RPMI8226 (cell line): ENCODE measurements at regions not wholly inside any gene's neighbourhood (a gene's known extent, or its start where the extent isn't known, plus 50 kb on each side); places are given as distances from the start of the nearest gene placed in this dataset.
"Not testable (repeated sequence)": the region's sequence is repeated elsewhere in the genome, so short reads cannot be mapped to it uniquely, and the experiment has no call there.

Experiments used
- DNase-seq: peaks from one replicate; pipeline ENCODE4 v3.0.0-alpha.2; 2015

DNA sequence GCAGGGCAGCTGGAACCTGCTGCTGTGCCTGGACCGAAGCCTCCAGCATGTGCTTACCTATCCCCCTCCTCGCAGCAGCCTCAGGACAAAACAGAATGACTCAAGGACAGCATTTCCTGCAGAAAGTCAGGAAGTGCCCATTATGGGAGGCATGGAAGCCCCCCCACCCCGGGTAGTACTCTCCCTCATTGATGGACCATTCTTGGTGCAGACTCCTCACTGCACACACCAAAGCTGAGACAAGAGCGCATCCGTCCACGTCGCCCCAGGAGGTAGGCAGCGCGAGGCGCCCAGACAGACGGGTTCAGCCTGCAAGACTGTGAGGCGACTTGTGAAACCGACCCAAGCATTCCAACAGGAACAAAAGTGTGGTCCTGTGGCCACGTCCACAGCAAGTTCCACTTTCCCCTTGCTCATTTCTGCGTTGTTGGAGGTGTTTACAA, 243.9 kb upstream of the ATXN7L3B start:
- no peak for DNase-seq

- peak; percentile 6 for DNase-seq
Observed at GRCh38 chr12:74317078-74317601, 220.5 kb upstream of the ATXN7L3B start.

- no peak for DNase-seq
Observed at GRCh38 chr12:74317741-74318140, 219.9 kb upstream of the ATXN7L3B start.

- no peak for DNase-seq
Observed at GRCh38 chr12:74319886-74320285, 217.7 kb upstream of the ATXN7L3B start.

- DNase-seq: no peak
Observed at GRCh38 chr12:74321381-74321780, 216.3 kb upstream of the ATXN7L3B start.

DNA sequence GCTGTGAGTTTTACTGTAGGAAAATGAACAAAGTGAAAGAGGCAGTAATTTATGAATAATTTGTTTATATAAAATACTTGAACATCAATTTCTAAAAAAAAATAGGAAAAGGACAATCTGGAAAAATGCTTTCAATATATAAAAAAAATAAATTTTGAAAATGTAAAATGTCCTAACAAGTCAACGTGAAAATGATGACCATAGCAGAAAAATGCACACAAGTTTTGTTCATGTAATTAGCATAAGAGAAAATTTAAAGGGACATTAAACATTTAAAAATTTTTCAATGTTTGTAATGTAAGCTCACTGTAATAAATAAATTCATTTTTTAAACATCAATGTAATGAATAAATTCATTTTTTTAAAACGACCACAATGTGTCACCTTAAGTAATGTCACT, 214.8 kb upstream of the ATXN7L3B start:
- DNase-seq: no peak

GRCh38 chr12:74328623-74329022, 209.0 kb upstream of the ATXN7L3B start:
- DNase-seq: no peak

DNA sequence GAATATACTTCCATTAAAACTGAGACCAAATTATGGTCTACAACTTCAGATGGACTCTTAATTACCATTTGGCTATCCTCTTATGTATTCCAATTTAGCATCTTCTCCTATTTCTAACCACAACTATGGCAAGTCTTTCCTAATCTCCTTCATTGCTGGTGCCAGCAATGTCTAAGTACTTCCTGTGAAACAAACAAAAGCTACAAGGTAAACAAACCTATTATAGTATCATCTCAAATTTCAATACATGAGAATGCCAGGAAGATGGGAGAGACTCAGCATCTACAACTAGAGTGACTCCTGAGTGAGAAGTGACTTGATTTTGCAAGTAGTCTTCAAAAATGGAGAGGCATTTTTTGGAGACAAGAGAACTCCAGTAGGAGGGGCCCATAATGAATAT, 202.9 kb upstream of the ATXN7L3B start:
- DNase-seq: no peak

DNA sequence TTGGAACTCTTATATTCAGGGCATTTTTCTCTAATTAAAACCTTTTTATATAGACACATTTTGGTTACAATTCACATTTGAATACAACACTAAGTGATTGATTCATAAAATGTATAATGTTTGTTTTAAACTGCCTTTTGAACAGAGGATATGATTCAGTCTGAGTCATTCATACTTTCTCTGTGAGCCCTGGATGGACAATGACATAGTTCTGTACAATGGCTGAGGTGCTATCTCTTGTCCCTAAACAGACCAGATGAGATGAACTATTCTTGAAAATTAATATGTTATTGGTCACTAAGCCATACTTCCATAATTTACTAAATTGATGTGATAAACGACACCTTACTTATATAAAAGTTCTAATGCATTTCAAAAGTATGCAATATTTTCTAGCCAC, 199.7 kb upstream of the ATXN7L3B start:
- no peak for DNase-seq

DNA sequence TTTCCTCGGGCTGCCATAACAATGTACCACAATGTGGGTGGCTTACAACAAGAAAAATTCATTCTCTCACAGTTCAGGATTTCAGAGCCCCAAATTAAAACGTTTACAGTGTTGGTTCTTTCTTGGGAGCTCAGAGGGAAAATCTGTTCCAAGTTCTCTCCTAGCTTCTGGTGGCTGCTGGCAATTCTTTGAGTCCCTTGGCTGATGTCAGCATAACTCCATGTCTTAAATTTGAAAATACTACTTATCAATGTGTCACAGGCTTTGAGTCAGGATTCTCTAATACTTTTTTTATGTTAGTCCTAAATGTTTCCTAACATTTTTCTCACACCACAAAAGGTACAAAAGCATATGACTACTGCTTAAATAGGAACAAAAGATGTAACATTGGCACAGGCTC, 198.4 kb upstream of the ATXN7L3B start:
- DNase-seq: no peak

DNA sequence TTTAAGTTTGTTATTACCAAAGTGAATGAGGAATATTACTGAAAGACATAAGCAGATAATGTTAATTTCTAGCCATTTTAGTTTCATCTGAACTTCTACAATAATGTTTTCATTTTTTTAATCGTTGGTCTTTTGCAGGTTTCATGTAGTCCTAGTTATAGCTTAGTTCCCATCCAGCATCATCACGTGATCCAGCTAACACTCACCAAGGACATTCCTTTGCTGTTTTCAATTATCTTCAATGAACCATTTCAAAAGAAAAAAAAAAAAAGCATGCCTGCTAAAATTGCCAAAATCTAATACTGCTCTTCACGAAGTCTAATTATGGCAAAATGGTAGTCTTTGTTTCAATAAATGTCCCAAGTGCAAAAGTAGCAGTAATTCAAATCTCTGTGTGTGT, 187.7 kb upstream of the ATXN7L3B start:
- DNase-seq: no peak

DNA sequence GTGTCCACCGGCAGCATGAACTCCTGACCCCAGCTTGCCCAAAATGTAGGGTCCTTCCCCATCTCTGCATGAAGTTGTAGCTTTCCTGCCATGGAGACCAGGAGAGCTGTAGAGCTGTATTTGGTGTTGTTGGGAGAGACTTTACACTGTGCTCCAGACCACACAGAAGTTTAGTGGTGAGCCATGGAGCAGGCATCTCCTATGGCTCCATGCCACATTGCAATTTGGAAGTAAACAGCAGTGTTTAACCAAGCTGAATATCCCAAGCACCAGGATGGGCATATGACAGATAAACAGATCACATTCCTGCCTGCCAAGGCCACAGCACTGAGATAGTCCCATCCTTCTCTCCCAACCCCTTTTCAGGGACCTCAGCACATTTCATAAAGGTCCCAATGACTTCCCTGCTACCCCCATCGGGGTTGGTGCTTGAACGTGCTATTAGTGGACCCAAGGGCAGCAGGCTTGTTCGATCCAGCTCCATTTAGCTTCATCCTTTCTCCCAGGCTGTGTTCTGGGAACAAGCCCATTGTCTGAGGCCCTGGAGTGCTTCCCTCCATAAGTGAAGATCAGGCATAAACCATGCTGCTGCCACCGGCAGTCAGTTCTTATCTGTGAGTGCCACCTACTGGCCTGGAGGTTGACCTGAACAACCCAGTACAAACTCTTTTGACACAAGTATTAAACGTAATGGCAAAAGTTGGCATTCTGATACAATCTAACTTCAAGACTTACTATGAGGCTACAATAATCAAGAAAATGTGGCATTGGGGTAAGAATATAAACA, 172.3 kb upstream of the ATXN7L3B start:
- peak; percentile 35 for DNase-seq

DNA sequence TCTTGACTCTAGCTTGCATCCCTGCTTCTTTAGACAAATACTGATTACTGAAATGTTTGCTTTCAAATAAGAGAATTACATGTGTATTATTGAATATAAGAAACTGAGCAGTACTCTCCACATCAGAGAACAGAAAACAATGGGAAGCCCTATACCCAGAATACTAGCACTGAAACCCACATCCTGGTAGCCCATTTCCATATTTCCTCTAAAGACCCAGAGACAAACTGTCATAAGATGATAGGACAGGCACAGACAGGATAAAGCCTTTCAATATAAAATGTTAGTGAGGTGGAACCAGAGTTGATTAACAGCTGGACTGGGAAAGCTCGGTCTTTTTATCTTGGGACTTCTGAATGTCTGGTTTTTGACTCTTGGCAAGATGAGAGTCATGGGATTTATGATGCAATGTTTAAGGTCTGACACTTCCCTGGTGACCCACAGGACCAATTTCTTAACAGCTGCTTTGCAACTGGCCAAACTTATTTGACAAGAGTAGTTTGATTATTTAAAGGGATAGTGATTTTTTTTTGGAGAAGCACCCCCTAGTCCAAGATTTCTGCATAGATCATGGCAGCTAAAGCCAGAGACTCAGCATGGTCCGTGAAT, 166.9 kb upstream of the ATXN7L3B start:
- DNase-seq: no peak

GRCh38 chr12:74379114-74379513, 158.5 kb upstream of the ATXN7L3B start:
- DNase-seq: no peak

DNA sequence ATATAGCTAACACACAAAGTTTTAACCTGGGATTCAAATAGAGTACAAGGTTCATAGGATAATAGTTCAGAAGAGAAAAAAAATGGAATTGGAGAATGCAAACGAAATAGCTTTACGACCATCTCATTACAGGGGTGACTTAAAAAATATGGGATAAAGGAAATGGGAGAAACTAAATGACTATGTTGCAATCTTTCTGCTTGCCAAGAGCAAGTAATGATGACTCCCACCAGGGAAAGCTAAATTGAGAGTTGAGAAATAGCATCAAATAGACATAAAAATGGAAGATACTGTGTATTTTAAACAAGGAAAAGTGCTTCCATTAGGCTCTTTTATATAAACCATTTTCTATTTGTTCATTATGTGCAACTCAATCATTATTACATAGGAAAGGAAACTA, 155.7 kb upstream of the ATXN7L3B start:
- DNase-seq: no peak

GRCh38 chr12:74382983-74383382, 154.7 kb upstream of the ATXN7L3B start:
- DNase-seq: no peak

- no peak for DNase-seq
Observed at GRCh38 chr12:74391283-74391682, 146.4 kb upstream of the ATXN7L3B start.

DNA sequence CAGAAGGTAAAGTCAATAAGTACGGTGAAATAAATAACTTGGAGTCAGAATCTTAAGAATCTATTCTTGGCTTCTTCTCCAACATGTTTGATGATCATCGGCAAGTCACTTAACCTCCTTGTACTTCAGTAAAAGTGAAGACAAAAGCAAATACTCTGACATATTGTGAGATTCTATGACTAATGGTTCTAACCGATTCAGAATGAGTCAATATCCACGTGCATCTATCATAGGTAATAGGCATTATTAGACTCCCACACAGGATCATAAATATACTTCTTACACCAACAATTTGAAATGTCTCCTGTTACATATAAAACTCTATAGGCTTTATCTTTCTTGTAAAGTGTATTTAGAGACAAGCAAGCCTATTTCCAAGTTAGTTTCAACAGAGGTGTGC, 144.4 kb upstream of the ATXN7L3B start:
- DNase-seq: no peak

GRCh38 chr12:74394647-74395046, 143.0 kb upstream of the ATXN7L3B start:
- DNase-seq: no peak

GRCh38 chr12:74401035-74401434, 136.6 kb upstream of the ATXN7L3B start:
- no peak for DNase-seq

- no peak for DNase-seq
Observed at GRCh38 chr12:74401966-74402365, 135.7 kb upstream of the ATXN7L3B start.

- not testable (repeated sequence) for DNase-seq
Observed at GRCh38 chr12:74403221-74403470, 134.5 kb upstream of the ATXN7L3B start.

GRCh38 chr12:74408601-74409166, 129.0 kb upstream of the ATXN7L3B start:
- DNase-seq: no peak

DNA sequence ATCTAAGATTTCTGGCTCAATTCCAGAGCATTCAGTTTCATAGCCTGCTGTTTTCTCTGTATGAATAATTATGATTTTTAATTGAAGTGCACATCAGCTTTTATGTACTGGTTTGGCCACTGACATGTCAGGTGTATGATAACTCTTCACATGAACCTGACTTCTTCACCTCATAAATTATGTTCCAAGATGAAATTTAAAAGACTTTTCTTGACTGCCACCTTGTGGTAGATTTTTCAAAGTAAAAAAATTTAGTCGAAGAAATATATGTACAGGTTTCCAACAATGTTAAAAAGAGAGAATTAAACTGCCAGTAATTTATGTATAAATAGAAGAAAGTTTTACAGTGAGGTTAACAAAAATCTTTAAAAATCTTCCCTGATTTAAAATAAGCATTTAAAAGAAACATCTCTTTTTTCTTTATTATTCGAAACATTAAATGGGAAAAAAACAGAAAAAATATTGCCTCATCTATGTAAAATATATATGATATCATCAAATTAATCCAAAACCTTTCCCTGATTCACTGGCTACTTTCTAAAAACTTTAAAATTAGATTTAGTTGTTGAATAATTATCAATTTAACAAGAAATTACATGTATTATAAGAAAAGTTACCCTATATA, 124.9 kb upstream of the ATXN7L3B start:
- peak; percentile 37 for DNase-seq
